HEK293 (cell line): ENCODE measurements at regions not wholly inside any gene's neighbourhood (a gene's known extent, or its start where the extent isn't known, plus 50 kb on each side); places are given as distances from the start of the nearest gene placed in this dataset.
A peak's percentile ranks its signal among the peaks of the same experiment; 100 is the strongest.

ENCODE experiments used
- CTCF ChIA-PET: fragments of 350-600 bp; formaldehyde crosslinking; extraction: SDS; loops from one replicate; lab custom pipeline; 2021; ENCODE audit warnings: antibody characterized with exemption; lab: Yijun Ruan, JAX
- POLR2A ChIA-PET: fragments of 300-600 bp; formaldehyde crosslinking; extraction: SDS; loops from one replicate; lab custom pipeline; 2020; ENCODE audit warnings: antibody characterized with exemption, inconsistent platforms; lab: Yijun Ruan, JAX
- H3K27ac ChIP-seq: fragments of 200-500 bp; sonication (Bioruptor generic); 2 replicates; pipeline ENCODE4 v1.5.1; 2014; ENCODE audit warnings: low read depth, low read length, control low read depth, inconsistent platforms; ENCODE audit errors: extremely low read depth
- H3K36me3 ChIP-seq, 2 experiments: fragments of 200-500 bp in 1 of 2; sonication (Bioruptor generic) in 1 of 2; 1 replicate in 1 of 2; 2 replicates in 1 of 2; pipeline ENCODE4 v1.5.1; 2014 to 2017; ENCODE audit warnings: inconsistent platforms in 2 of 2, low read length in 2 of 2; ENCODE audit not compliant: control insufficient read depth in 2 of 2, insufficient read depth in 1 of 2
- H3K4me1 ChIP-seq: fragments of 200-500 bp; sonication (Bioruptor generic); 2 replicates; pipeline ENCODE4 v1.5.1; 2014; ENCODE audit warnings: mild to moderate bottlenecking, low read length, inconsistent platforms; ENCODE audit not compliant: control insufficient read depth, insufficient read depth
- H3K4me3 ChIP-seq: 2 replicates; pipeline ENCODE4 v1.5.1; 2011; ENCODE audit warnings: low read depth, mild to moderate bottlenecking, control low read depth, low read length, moderate library complexity
- H3K9me3 ChIP-seq: fragments of 200-500 bp; sonication (Bioruptor generic); 2 replicates; pipeline ENCODE4 v1.5.1; 2014; ENCODE audit warnings: low read depth, low read length, inconsistent platforms; ENCODE audit not compliant: control insufficient read depth, insufficient read depth
- BCL11A ChIP-seq: fragments of 450-650 bp; formaldehyde crosslinking; IDR thresholded peaks from 2 replicates; pipeline ENCODE4 v1.5.1; 2016; ENCODE audit warnings: low read depth, missing biosample characterization, missing genetic modification characterization
- IKZF3 ChIP-seq: fragments of 450-650 bp; IDR thresholded peaks from 2 replicates; pipeline ENCODE4 v1.5.0; 2018; ENCODE audit warnings: missing biosample characterization, mild to moderate bottlenecking, missing genetic modification characterization, moderate library complexity
- SETDB1 ChIP-seq: IDR thresholded peaks from one replicate; pipeline ENCODE4 v1.6.1; 2017; ENCODE audit warnings: mild to moderate bottlenecking, low read length, moderate library complexity, mixed read lengths; ENCODE audit not compliant: insufficient read length
- ZEB2 ChIP-seq: fragments of 450-650 bp; formaldehyde crosslinking; IDR thresholded peaks from 2 replicates; pipeline ENCODE4 v1.5.1; 2016; ENCODE audit warnings: missing biosample characterization, missing genetic modification characterization
- ZFP69B ChIP-seq: fragments of 450-650 bp; formaldehyde crosslinking; IDR thresholded peaks from 2 replicates; pipeline ENCODE4 v1.5.1; 2016; ENCODE audit warnings: missing biosample characterization, missing genetic modification characterization
- ZNF133 ChIP-seq: fragments of 450-650 bp; formaldehyde crosslinking; IDR thresholded peaks from 2 replicates; pipeline ENCODE4 v1.5.1; 2016; ENCODE audit warnings: missing biosample characterization, missing genetic modification characterization
- ZNF174 ChIP-seq: fragments of 450-650 bp; formaldehyde crosslinking; IDR thresholded peaks from 2 replicates; pipeline ENCODE4 v1.5.0; 2017; ENCODE audit warnings: missing biosample characterization, mild to moderate bottlenecking, missing genetic modification characterization
- ZNF366 ChIP-seq: fragments of 450-650 bp; formaldehyde crosslinking; conservative IDR thresholded peaks from 2 replicates; pipeline ENCODE4 v1.5.1; 2016; ENCODE audit warnings: missing biosample characterization, missing genetic modification characterization
- ZNF394 ChIP-seq: fragments of 450-650 bp; formaldehyde crosslinking; IDR thresholded peaks from 2 replicates; pipeline ENCODE4 v1.5.1; 2016; ENCODE audit warnings: missing biosample characterization, missing genetic modification characterization, mild to moderate bottlenecking, moderate library complexity, borderline replicate concordance
- ZNF529 ChIP-seq: fragments of 450-650 bp; formaldehyde crosslinking; IDR thresholded peaks from 2 replicates; pipeline ENCODE4 v1.5.1; 2017; ENCODE audit warnings: missing genetic modification characterization, missing biosample characterization; ENCODE audit not compliant: insufficient replicate concordance
- ZNF626 ChIP-seq: fragments of 450-650 bp; sonication (Bioruptor Pico); formaldehyde crosslinking; IDR thresholded peaks from 2 replicates; pipeline ENCODE4 v1.5.1; 2018; ENCODE audit warnings: missing biosample characterization, missing genetic modification characterization, inconsistent platforms
- ZNF654 ChIP-seq: fragments of 450-650 bp; formaldehyde crosslinking; IDR thresholded peaks from 2 replicates; pipeline ENCODE4 v1.5.1; 2016; ENCODE audit warnings: low read depth, missing biosample characterization, missing genetic modification characterization
- ZNF692 ChIP-seq: fragments of 450-650 bp; formaldehyde crosslinking; IDR thresholded peaks from 2 replicates; pipeline ENCODE4 v1.5.1; 2016; ENCODE audit warnings: missing biosample characterization, missing genetic modification characterization
- ZNF791 ChIP-seq: fragments of 450-650 bp; formaldehyde crosslinking; IDR thresholded peaks from 2 replicates; pipeline ENCODE4 v1.5.1; 2016; ENCODE audit warnings: missing biosample characterization, missing genetic modification characterization
- TF ChIP-seq, protein P1 (sequence below): fragments of 450-650 bp; formaldehyde crosslinking; optimal IDR thresholded peaks from 2 replicates; pipeline ENCODE3; 2016; ENCODE audit warnings: missing biosample characterization, mild to moderate bottlenecking, missing genetic modification characterization
- TF ChIP-seq, protein P2 (sequence below): fragments of 450-650 bp; formaldehyde crosslinking; IDR thresholded peaks from 2 replicates; pipeline ENCODE4 v1.5.1; 2016; ENCODE audit warnings: missing biosample characterization, missing genetic modification characterization, low read depth
- TF ChIP-seq, protein P3 (sequence below): fragments of 450-650 bp; formaldehyde crosslinking; IDR thresholded peaks from 2 replicates; pipeline ENCODE4 v1.5.1; 2016; ENCODE audit warnings: missing biosample characterization, missing genetic modification characterization

DNA sequence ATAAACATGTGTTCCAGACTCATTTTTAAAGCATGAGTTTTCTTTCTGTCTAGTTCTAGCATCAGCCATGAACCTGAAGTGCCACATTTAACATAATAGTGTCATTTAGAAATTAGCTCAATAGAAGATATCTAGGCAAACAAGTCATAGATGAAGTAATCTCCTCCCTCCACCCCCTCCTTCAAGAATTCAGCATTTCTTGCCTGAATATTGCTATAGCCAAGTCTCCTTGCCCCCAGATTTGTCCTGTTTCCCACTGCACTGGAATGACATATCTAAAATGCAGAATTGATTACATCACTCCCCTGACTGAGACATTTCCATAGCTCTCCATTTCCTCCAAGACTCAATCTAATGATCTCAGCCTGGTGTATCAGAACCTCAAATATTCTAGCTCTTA lies 134.9 kb upstream of the BACH2 start:
- ChIA-PET POLR2A (no interaction called here), CTCF (interaction anchor here (0.6 to 1.5 kb wide), 6 partner anchors 45 to 491 kb away, joined by 3 to 4 read pairs (median 3); no protein-coding TSS in a partner anchor)
- TF ChIP-seq ZNF366 (no peak), ZEB2 (tag by site-specific recombination) (no peak), BCL11A (tag by site-specific recombination) (no peak)
- TF ChIP-seq, protein P1, sequence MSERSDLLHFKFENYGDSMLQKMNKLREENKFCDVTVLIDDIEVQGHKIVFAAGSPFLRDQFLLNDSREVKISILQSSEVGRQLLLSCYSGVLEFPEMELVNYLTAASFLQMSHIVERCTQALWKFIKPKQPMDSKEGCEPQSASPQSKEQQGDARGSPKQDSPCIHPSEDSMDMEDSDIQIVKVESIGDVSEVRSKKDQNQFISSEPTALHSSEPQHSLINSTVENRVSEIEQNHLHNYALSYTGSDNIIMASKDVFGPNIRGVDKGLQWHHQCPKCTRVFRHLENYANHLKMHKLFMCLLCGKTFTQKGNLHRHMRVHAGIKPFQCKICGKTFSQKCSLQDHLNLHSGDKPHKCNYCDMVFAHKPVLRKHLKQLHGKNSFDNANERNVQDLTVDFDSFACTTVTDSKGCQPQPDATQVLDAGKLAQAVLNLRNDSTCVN (tag by site-specific recombination): no peak
- TF ChIP-seq, protein P2, sequence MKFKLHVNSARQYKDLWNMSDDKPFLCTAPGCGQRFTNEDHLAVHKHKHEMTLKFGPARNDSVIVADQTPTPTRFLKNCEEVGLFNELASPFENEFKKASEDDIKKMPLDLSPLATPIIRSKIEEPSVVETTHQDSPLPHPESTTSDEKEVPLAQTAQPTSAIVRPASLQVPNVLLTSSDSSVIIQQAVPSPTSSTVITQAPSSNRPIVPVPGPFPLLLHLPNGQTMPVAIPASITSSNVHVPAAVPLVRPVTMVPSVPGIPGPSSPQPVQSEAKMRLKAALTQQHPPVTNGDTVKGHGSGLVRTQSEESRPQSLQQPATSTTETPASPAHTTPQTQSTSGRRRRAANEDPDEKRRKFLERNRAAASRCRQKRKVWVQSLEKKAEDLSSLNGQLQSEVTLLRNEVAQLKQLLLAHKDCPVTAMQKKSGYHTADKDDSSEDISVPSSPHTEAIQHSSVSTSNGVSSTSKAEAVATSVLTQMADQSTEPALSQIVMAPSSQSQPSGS (tag by site-specific recombination): peak; percentile 38; the same call in 1 of the 2 replicates
- H3K36me3 ChIP-seq: no peaks in the 10 kb centered on the region
- H3K4me1 ChIP-seq: no peaks in the 10 kb centered on the region
- H3K4me3 ChIP-seq: no peak overlapping the region
- no peak overlapping the region for H3K27ac ChIP-seq
- H3K9me3 ChIP-seq: no peaks in the 10 kb centered on the region

- H3K27ac ChIP-seq: no peak overlapping the region
- H3K4me3 ChIP-seq: no peak overlapping the region
- no peaks in the 10 kb centered on the region for H3K4me1 ChIP-seq
- H3K36me3 ChIP-seq: no peaks in the 10 kb centered on the region
- ChIA-PET POLR2A (no interaction called here), CTCF (interaction anchor here (0.6 to 2.1 kb wide), 2 partner anchors 49 to 442 kb away, joined by 3 to 10 read pairs; no protein-coding TSS in a partner anchor)
- no peaks in the 10 kb centered on the region for H3K9me3 ChIP-seq
- TF ChIP-seq ZNF133 (tag by site-specific recombination): peak; percentile 92
- peak; percentile 44 for TF ChIP-seq ZNF529
- TF ChIP-seq SETDB1: peak; percentile 89
- TF ChIP-seq, protein P3, sequence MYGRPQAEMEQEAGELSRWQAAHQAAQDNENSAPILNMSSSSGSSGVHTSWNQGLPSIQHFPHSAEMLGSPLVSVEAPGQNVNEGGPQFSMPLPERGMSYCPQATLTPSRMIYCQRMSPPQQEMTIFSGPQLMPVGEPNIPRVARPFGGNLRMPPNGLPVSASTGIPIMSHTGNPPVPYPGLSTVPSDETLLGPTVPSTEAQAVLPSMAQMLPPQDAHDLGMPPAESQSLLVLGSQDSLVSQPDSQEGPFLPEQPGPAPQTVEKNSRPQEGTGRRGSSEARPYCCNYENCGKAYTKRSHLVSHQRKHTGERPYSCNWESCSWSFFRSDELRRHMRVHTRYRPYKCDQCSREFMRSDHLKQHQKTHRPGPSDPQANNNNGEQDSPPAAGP (tag by site-specific recombination): no peak
- peak; percentile 58 for TF ChIP-seq ZNF692
- no peak for TF ChIP-seq ZNF174 (tag by site-specific recombination)
- TF ChIP-seq ZFP69B (tag by site-specific recombination): peak; percentile 70
- TF ChIP-seq ZNF791 (tag by site-specific recombination): no peak
- no peak for TF ChIP-seq BCL11A (tag by site-specific recombination)
- TF ChIP-seq ZNF626 (tag by site-specific recombination): peak; percentile 90
- TF ChIP-seq ZNF654 (tag by site-specific recombination): no peak
Measured at GRCh38 chr6:90429713-90430112, 133.1 kb upstream of the BACH2 start.

DNA sequence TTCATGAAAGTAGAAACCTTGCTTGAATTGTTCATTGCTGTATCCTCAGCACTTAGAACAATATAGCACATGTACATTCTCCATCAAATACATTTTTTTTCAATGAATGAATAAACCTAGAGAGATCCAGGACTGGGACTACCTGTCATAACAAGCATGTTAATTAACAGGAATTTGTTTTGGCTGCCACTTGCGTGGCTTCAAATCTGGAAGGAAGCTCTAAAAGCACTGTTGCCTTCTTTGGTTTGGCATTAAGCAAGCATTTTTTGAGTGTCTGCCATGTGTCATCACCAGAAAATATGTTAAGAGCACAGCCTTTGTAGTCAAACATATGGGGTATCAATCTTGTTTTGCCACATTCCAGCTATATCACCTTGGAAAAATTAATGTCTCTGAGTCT lies 131.9 kb upstream of the BACH2 start:
- CTCF ChIA-PET: interaction anchor here (2.1 kb wide), 1 partner anchor 50 kb away, joined by 10 read pairs; no protein-coding TSS in a partner anchor
- H3K4me3 ChIP-seq: no peak overlapping the region

More for the DNA sequence above, 131.9 kb upstream of the BACH2 start:
- TF ChIP-seq IKZF3 (tag by site-specific recombination) (no peak), ZNF394 (no peak)
- TF ChIP-seq, all 188 proteins: peak for 0
- Histone ChIP-seq H3K36me3 (no peaks in the 10 kb centered on the region), H3K27ac (no peak overlapping the region), H3K9me3 (no peaks in the 10 kb centered on the region), H3K4me1 (no peaks in the 10 kb centered on the region)
- POLR2A ChIA-PET: no interaction called here
